Pancreas (tissue), 10 donors: ENCODE measurements at regions not wholly inside any gene's neighbourhood (a gene's known extent, or its start where the extent isn't known, plus 50 kb on each side); places are given as distances from the start of the nearest gene placed in this dataset.

Experiments
- ATAC-seq, 4 donors: fragments of 200-7000 bp; cut with Tn5 transposase; one replicate each; pipeline versions ENCODE4 v1.8.0 to v1.9.1; 2020; ENCODE audit warnings: mild to moderate bottlenecking in 4 of 4, moderate library complexity in 4 of 4
- DNase-seq, 6 donors: peaks; one replicate each; pipeline ENCODE4 v3.0.0-alpha.2; 2020
- FAIRE-seq: peaks from 2 replicates; lab custom pipeline; 2012; peaks lifted over from hg19 to GRCh38; lab: Jason Lieb, UNC
- H3K27ac ChIP-seq, 4 donors: fragments of 200-600 bp; sonication (generic); 1 replicate in 3 of 4; 2 replicates in 1 of 4; pipeline versions ENCODE4 v1.5.0 to v1.8.0; 2020
- H3K27me3 ChIP-seq, 4 donors: fragments of 200-600 bp; one replicate each; pipeline ENCODE4 v1.8.0; 2021
- H3K36me3 ChIP-seq, 3 donors: fragments of 200-600 bp; sonication (generic) in 1 of 3; one replicate each; pipeline versions ENCODE4 v1.5.0 to v1.8.0; 2020 to 2021
- H3K4me1 ChIP-seq, 3 donors: fragments of 200-600 bp; one replicate each; pipeline ENCODE4 v1.8.0; 2021
- H3K4me3 ChIP-seq, 4 donors: fragments of 200-600 bp; sonication (generic) in 2 of 4; one replicate each; pipeline versions ENCODE4 v1.5.0 to v1.8.0; 2020 to 2021
- H3K9me3 ChIP-seq, 4 donors: fragments of 200-600 bp; one replicate each; pipeline ENCODE4 v1.8.0; 2021
- CTCF ChIP-seq, 4 donors: fragments of 200-600 bp; sonication (generic) in 3 of 4; IDR thresholded peaks; one replicate each; pipeline versions ENCODE4 v1.5.0 to v1.8.0; 2021; ENCODE audit warnings: antibody characterized with exemption in 4 of 4
- WGBS, 2 donors: extraction: QIAGEN DNeasy Blood & Tissue Kit; methylation state at CpG; one replicate each; pipeline ENCODE4 v1.1.7; 2013; 5-methylcytosine and 5-hydroxymethylcytosine counted together
- intact Hi-C, 3 donors: fragments of 100-400 bp; cut with DNase I; formaldehyde crosslinking; loops; one replicate each; pipeline versions ENCODE4 v1.11.1 to v1.14.2; 2022
- donor health status: healthy with polysubstance abuse.
- donor health status: DM: no; HTN: no; CAD: no; lungs with moderate emphysema.
- donor health status: DM: no; HTN: no; CAD: no.
- donor health status: control.
- donor health status: control.
- donor health status: Bipolar disorder and iron deficiency.
- donor health status: DM: yes; HTN: yes; CAD: no.
- donor health status: DM: no; HTN: no; CAD: no.
- donor health status: DM: no; HTN: no; CAD: no.
- donor health status: DM: yes; HTN: yes; CAD: no.

DNA sequence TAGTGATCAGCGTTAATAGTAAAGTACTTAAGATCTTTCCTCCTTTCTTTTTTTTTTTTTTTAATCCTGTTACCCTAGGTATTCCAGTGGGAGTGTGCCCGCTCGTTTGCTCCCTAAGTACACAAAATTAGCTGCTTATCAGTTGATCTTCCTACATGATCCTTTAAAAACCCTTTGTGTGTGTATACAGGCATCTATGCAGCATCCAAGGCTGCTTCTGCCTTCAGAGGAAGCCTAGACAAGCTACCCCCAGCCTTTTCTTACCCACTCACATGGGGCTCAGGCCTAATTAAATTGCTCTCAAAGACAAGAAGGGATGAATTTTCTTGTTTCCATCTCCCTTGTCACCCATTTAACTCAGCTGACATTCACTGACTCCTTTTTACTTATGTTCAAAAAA is 343.4 kb upstream of the LMO3 start:
- ATAC-seq (no peak), FAIRE-seq (no peak), DNase-seq (no peak)
- Histone ChIP-seq H3K4me3 (no peak overlapping the region), H3K27ac (no peak overlapping the region), H3K4me1 (no peaks in the 10 kb centered on the region), H3K36me3 (no peaks in the 10 kb centered on the region), H3K9me3 (no peaks in the 10 kb centered on the region), H3K27me3 (peaks cover 0 to 5% (median 0%) of the 10 kb centered on the region in 4 donors)
- intact Hi-C loops, result no loop called here
- TF ChIP-seq CTCF (IDR thresholded peaks at IDR 0.05), result no peak
- WGBS, 2 donors, result 53 to 63% methylated on average over 3 of the region's 3 CpGs

- Histone ChIP-seq H3K4me3 (no peak overlapping the region), H3K27me3 (peaks cover 0 to 5% (median 0%) of the 10 kb centered on the region in 4 donors), H3K27ac (no peak overlapping the region), H3K9me3 (no peaks in the 10 kb centered on the region), H3K36me3 (no peaks in the 10 kb centered on the region), H3K4me1 (no peaks in the 10 kb centered on the region)
- DNase-seq (no peak), FAIRE-seq (no peak), ATAC-seq (no peak)
- no peak for TF ChIP-seq CTCF (IDR thresholded peaks at IDR 0.05)
- intact Hi-C loops, result no loop called here
Measured at GRCh38 chr12:16946704-16947103, 340.7 kb upstream of the LMO3 start.

DNA sequence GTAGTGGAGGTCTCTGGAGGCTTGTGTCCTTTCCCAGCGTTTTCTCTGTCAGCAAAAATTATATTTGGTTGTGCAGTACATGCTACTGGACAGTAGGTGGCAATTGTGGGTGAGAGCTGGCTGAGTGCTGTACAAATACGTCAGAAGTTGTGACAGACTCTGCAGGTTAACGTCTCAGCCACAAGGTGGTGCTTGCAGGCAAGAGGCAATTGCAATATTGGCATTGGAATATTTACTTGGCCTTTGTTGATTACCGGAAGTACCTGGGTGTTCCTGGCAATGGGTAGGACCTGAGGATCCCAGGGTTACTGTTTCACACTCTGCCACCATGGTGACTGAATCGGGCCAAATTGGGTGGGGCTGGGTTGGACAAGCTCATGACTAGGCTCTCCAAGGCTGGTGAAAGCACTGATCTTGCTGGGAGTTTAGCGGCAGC is 333.9 kb upstream of the LMO3 start:
- intact Hi-C loops, result no loop called here
- WGBS, 2 donors, result 24 to 26% methylated on average over 6 of the region's 6 CpGs
- H3K27ac ChIP-seq, result no peak overlapping the region
- no peaks in the 10 kb centered on the region for H3K4me1 ChIP-seq
- no peaks in the 10 kb centered on the region for H3K9me3 ChIP-seq
- DNase-seq, result peak in 4 of 6 donors; percentile 31 to 83 (median 70)
- no peak for FAIRE-seq
- H3K27me3 ChIP-seq, result peaks cover 0 to 2% (median 0%) of the 10 kb centered on the region in 4 donors
- peak; percentile 94 to 100 (median 96) for ATAC-seq
- peak; percentile 39 to 69 (median 46) for TF ChIP-seq CTCF (IDR thresholded peaks at IDR 0.05)
- H3K36me3 ChIP-seq, result no peaks in the 10 kb centered on the region
- H3K4me3 ChIP-seq, result no peak overlapping the region

- Histone ChIP-seq H3K36me3 (no peaks in the 10 kb centered on the region), H3K4me1 (no peaks in the 10 kb centered on the region), H3K9me3 (no peaks in the 10 kb centered on the region), H3K4me3 (no peak overlapping the region), H3K27ac (no peak overlapping the region), H3K27me3 (no peaks in the 10 kb centered on the region)
- DNase-seq (no peak), ATAC-seq (no peak), FAIRE-seq (no peak)
- no peak for TF ChIP-seq CTCF (IDR thresholded peaks at IDR 0.05)
- 48 to 55% methylated on average over 2 of the region's 2 CpGs for WGBS, 2 donors
- intact Hi-C loops, result no loop called here
Measured at GRCh38 chr12:16927259-16927658, 321.3 kb upstream of the LMO3 start.

GRCh38 chr12:16920451-16920850 is 314.5 kb upstream of the LMO3 start:
- Histone ChIP-seq H3K27me3 (no peaks in the 10 kb centered on the region), H3K27ac (no peak overlapping the region), H3K4me1 (no peaks in the 10 kb centered on the region), H3K9me3 (no peaks in the 10 kb centered on the region), H3K4me3 (no peak overlapping the region), H3K36me3 (no peaks in the 10 kb centered on the region)
- no peak for DNase-seq
- no peak for FAIRE-seq
- no peak for TF ChIP-seq CTCF (IDR thresholded peaks at IDR 0.05)
- no peak for ATAC-seq
- intact Hi-C loops, result no loop called here
- 47 to 60% methylated on average over 1 of the region's 1 CpG for WGBS, 2 donors
